Uterus (tissue), 3 donors: ENCODE measurements at regions not wholly inside any gene's neighbourhood (a gene's known extent, or its start where the extent isn't known, plus 50 kb on each side); places are given as distances from the start of the nearest gene placed in this dataset.

Experiments used
- DNase-seq, 2 donors: peaks; one replicate each; pipeline ENCODE4 v3.0.0-alpha.2; 2019 to 2020
- H3K27ac ChIP-seq, 2 donors: fragments of 200-600 bp; sonication (generic); 1 replicate in 1 of 2; 2 replicates in 1 of 2; pipeline ENCODE4 v1.5.1; 2016 to 2018
- H3K27me3 ChIP-seq, 2 donors: fragments of 200-600 bp; sonication (generic); one replicate each; pipeline ENCODE4 v1.5.1; 2018 to 2019; ENCODE audit warnings: control low read depth in 1 of 2
- H3K36me3 ChIP-seq, 2 donors: fragments of 200-600 bp; sonication (generic); one replicate each; pipeline ENCODE4 v1.5.1; 2019; ENCODE audit warnings: control low read depth in 1 of 2
- H3K4me1 ChIP-seq, 2 donors: fragments of 200-600 bp; sonication (generic); one replicate each; pipeline ENCODE4 v1.5.1; 2018 to 2019; ENCODE audit warnings: control low read depth in 1 of 2
- H3K4me3 ChIP-seq, 2 donors: fragments of 200-600 bp; sonication (generic); 1 replicate in 1 of 2; 2 replicates in 1 of 2; pipeline ENCODE4 v1.5.1; 2018 to 2019; ENCODE audit warnings: mild to moderate bottlenecking in 1 of 2
- H3K9me3 ChIP-seq, 2 donors: fragments of 200-600 bp; sonication (generic); one replicate each; pipeline ENCODE4 v1.5.1; 2019; ENCODE audit warnings: control low read depth in 1 of 2
- POLR2A ChIP-seq, 2 donors: fragments of 450-650 bp; IDR thresholded peaks; one replicate each; pipeline ENCODE4 v1.6.1; 2016; ENCODE audit warnings: antibody characterized with exemption in 2 of 2, mild to moderate bottlenecking in 1 of 2, moderate library complexity in 1 of 2
- intact Hi-C: fragments of 100-400 bp; cut with DNase I; formaldehyde crosslinking; loops from one replicate; pipeline ENCODE4 v1.15.1; 2023; ENCODE audit warnings: low total_unique reads
- TF ChIP-seq, protein P1 (sequence below), 4 experiments: fragments of 200-600 bp in 2 of 4; fragments of 450-650 bp in 2 of 4; sonication (generic) in 2 of 4; IDR thresholded peaks; one replicate each; pipeline ENCODE4 v1.5.1; 2016 to 2019; ENCODE audit warnings: antibody characterized with exemption in 4 of 4, mild to moderate bottlenecking in 2 of 4, moderate library complexity in 1 of 4
- donor health status: DM: yes; HTN: yes; CAD: no.

DNA sequence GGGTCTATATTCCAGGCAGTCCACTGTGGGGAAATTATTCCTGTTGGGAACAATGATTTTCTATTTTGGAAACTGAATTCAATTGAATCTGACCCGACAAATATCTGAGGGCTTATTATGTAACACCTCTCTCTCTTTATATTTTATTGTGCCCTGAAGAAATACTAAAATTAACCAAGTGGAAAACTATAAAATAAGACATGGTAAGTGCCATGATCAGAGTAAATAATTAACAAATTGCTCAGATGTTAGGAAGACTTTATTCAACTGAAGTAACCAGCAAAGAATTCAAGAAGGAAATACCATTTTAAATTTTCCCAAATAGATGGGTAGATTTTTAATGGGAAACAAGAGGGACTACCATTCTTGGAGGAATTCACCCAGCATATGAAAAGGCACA, 632.9 kb downstream of the MAFB start:
- TF ChIP-seq, protein P1, sequence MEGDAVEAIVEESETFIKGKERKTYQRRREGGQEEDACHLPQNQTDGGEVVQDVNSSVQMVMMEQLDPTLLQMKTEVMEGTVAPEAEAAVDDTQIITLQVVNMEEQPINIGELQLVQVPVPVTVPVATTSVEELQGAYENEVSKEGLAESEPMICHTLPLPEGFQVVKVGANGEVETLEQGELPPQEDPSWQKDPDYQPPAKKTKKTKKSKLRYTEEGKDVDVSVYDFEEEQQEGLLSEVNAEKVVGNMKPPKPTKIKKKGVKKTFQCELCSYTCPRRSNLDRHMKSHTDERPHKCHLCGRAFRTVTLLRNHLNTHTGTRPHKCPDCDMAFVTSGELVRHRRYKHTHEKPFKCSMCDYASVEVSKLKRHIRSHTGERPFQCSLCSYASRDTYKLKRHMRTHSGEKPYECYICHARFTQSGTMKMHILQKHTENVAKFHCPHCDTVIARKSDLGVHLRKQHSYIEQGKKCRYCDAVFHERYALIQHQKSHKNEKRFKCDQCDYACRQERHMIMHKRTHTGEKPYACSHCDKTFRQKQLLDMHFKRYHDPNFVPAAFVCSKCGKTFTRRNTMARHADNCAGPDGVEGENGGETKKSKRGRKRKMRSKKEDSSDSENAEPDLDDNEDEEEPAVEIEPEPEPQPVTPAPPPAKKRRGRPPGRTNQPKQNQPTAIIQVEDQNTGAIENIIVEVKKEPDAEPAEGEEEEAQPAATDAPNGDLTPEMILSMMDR (IDR thresholded peaks at IDR 0.05): no peak
- no peak for TF ChIP-seq POLR2A (IDR thresholded peaks at IDR 0.05)
- no peak overlapping the region for H3K27ac ChIP-seq
- no peaks in the 10 kb centered on the region for H3K27me3 ChIP-seq
- no peak overlapping the region for H3K4me3 ChIP-seq
- no peaks in the 10 kb centered on the region for H3K36me3 ChIP-seq
- no peaks in the 10 kb centered on the region for H3K9me3 ChIP-seq
- intact Hi-C loops: no loop called here
- DNase-seq: no peak
- no peaks in the 10 kb centered on the region for H3K4me1 ChIP-seq

DNA sequence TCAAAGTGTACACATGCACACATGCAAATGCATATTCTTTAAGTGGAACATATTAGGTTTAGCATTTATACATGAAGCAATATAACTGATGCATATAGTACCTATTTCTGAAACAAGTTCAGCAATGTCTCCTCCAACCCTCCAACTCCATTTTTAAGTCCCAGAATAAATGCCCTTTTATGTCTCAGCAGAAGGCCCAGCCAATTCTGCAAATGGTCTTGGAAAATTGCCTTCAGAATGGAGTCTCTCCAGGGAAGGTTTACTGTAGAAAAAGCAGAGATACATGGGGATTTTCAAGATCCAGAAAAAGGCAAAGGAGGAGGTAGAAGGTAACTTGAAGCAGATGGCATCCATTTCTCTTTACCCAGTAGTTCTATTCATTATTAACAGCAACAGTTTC, 633.3 kb downstream of the MAFB start:
- TF ChIP-seq, protein P1 (IDR thresholded peaks at IDR 0.05): no peak
- no peak for TF ChIP-seq POLR2A (IDR thresholded peaks at IDR 0.05)
- Histone ChIP-seq H3K27ac (no peak overlapping the region), H3K36me3 (no peaks in the 10 kb centered on the region), H3K27me3 (no peaks in the 10 kb centered on the region), H3K4me1 (no peaks in the 10 kb centered on the region), H3K9me3 (no peaks in the 10 kb centered on the region), H3K4me3 (no peak overlapping the region)
- no peak for DNase-seq
- intact Hi-C loops: no loop called here

DNA sequence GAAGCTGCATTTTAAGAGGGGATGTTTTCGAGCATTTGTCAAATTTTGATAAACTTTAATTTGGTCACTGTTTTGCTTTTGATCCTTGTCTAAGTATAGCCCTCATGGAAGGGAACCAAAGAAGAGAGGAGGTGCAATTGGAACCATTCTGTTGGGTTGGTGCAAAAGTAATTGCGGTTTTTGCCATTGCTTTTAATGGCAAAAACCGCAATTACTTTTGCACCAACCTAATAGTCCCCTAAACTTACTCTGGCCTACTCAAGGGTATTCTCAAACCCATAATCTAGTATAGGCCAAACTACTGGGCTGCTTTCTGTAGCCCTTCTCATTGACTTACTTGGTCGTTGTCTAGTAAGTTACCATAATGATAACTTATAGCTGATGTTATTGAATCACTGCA, 634.7 kb downstream of the MAFB start:
- no peaks in the 10 kb centered on the region for H3K9me3 ChIP-seq
- H3K36me3 ChIP-seq: no peaks in the 10 kb centered on the region
- no peaks in the 10 kb centered on the region for H3K27me3 ChIP-seq
- TF ChIP-seq POLR2A (IDR thresholded peaks at IDR 0.05): no peak
- TF ChIP-seq, protein P1 (IDR thresholded peaks at IDR 0.05): no peak
- DNase-seq: no peak
- intact Hi-C loops: no loop called here
- no peaks in the 10 kb centered on the region for H3K4me1 ChIP-seq
- H3K4me3 ChIP-seq: no peak overlapping the region
- H3K27ac ChIP-seq: no peak overlapping the region

DNA sequence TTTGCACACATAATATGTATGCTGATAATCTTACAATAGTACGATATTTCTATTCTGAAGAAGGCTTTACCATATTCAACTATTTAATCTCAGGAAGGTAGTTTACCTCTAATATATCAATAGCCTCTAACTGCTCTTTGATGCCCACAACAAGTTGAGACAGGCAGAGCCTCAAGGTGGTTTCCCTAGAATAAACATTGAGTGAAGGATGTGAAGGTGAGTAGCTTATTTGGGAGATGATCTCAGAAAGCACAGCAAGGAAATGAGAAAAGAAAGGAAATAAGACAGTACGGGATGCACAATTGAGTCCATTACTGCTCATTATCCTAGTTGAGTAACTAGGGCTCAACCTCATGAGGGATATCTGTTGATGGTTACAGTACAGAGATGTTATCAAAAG, 638.4 kb downstream of the MAFB start:
- no peak for DNase-seq
- Histone ChIP-seq H3K27me3 (no peaks in the 10 kb centered on the region), H3K4me3 (no peak overlapping the region), H3K4me1 (no peaks in the 10 kb centered on the region), H3K9me3 (no peaks in the 10 kb centered on the region), H3K36me3 (no peaks in the 10 kb centered on the region), H3K27ac (no peak overlapping the region)
- TF ChIP-seq, protein P1 (IDR thresholded peaks at IDR 0.05): no peak
- no peak for TF ChIP-seq POLR2A (IDR thresholded peaks at IDR 0.05)
- intact Hi-C loops: no loop called here

DNA sequence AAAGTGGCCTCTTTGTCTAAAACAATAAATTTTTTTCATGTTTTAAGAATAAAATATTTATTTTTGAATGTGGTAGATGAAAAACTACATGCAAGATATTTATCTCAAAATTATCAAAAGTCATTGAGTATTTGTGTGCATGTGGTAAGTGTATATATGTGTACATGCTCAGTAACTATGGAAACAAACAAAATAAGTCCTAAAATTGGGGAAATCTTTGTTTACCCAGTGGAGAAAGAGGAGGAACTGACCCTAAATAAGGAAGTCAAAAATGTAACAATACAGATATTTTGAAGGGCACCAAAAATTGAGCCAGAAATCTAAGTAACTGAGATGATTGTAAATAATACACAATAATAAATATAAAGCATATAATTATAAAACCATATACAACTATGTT, 639.2 kb downstream of the MAFB start:
- Histone ChIP-seq H3K9me3 (no peaks in the 10 kb centered on the region), H3K4me1 (no peaks in the 10 kb centered on the region), H3K4me3 (no peak overlapping the region), H3K27me3 (no peaks in the 10 kb centered on the region), H3K36me3 (no peaks in the 10 kb centered on the region), H3K27ac (no peak overlapping the region)
- TF ChIP-seq POLR2A (IDR thresholded peaks at IDR 0.05): no peak
- TF ChIP-seq, protein P1 (IDR thresholded peaks at IDR 0.05): no peak
- intact Hi-C loops: no loop called here
- DNase-seq: no peak
